BLaER1 treated with 17β-estradiol and CSF1 and Interleukin-3, amounts not matched to agents 10 nM and 100 nM (cell line): ENCODE measurements at regions not wholly inside any gene's neighbourhood (a gene's known extent, or its start where the extent isn't known, plus 50 kb on each side); places are given as distances from the start of the nearest gene placed in this dataset.

Experiments
- H3K27ac ChIP-seq, 11 experiments: shearing (Covaris generic); formaldehyde crosslinking; 2 replicates each; pipeline ENCODE4 v1.8.1; 2022
- H3K27me3 ChIP-seq, 11 experiments: shearing (Covaris generic); formaldehyde crosslinking; 2 replicates each; pipeline ENCODE4 v1.8.1; 2022
- H3K36me3 ChIP-seq, 11 experiments: shearing (Covaris generic); formaldehyde crosslinking; 2 replicates each; pipeline ENCODE4 v1.8.1; 2022
- H3K4me1 ChIP-seq, 10 experiments: shearing (Covaris generic); formaldehyde crosslinking; 2 replicates each; pipeline ENCODE4 v1.8.1; 2022
- H3K4me2 ChIP-seq, 11 experiments: shearing (Covaris generic); formaldehyde crosslinking; 2 replicates each; pipeline ENCODE4 v1.8.1; 2022
- H3K4me3 ChIP-seq, 10 experiments: shearing (Covaris generic); formaldehyde crosslinking; 2 replicates each; pipeline ENCODE4 v1.8.1; 2022
- H3K9ac ChIP-seq, 11 experiments: shearing (Covaris generic); formaldehyde crosslinking; 2 replicates each; pipeline ENCODE4 v1.8.1; 2022
- H3K9me3 ChIP-seq, 11 experiments: shearing (Covaris generic); formaldehyde crosslinking; replicated peaks in 1 of 11; 2 replicates each; pipeline ENCODE4 v1.8.1; 2022
- H4K20me1 ChIP-seq, 11 experiments: shearing (Covaris generic); formaldehyde crosslinking; 2 replicates each; pipeline ENCODE4 v1.8.1; 2022
- Cebpa-rat ChIP-seq, 11 experiments: shearing (Covaris generic); IDR thresholded peaks; 2 replicates each; pipeline ENCODE4 v1.8.1; 2022

- TF ChIP-seq Cebpa-rat (IDR thresholded peaks at IDR 0.05): no peak
- Histone ChIP-seq H4K20me1 (no peaks in the 10 kb centered on the region), H3K4me1 (no peaks in the 10 kb centered on the region), H3K9ac (no peak overlapping the region), H3K4me2 (no peak overlapping the region), H3K27me3 (no peaks in the 10 kb centered on the region), H3K9me3 (peaks cover 0 to 20% (median 8%) of the 10 kb centered on the region in 11 experiments; a peak in 11 of 22 replicates), H3K36me3 (no peaks in the 10 kb centered on the region), H3K4me3 (no peak overlapping the region), H3K27ac (no peak overlapping the region)
Observed at GRCh38 chr5:3522491-3522890, 73.1 kb upstream of the IRX1 start.

- Histone ChIP-seq H3K4me2 (no peak overlapping the region), H3K27ac (no peak overlapping the region), H3K4me1 (no peaks in the 10 kb centered on the region), H3K4me3 (no peak overlapping the region), H3K9me3 (0 out of 22 replicates have a peak, but pooled peaks cover 0 to 1% (median 0%) of the 10 kb centered on the region in 11 experiments), H3K36me3 (no peaks in the 10 kb centered on the region), H3K27me3 (no peaks in the 10 kb centered on the region), H4K20me1 (no peaks in the 10 kb centered on the region), H3K9ac (no peak overlapping the region)
- no peak for TF ChIP-seq Cebpa-rat (IDR thresholded peaks at IDR 0.05)
Observed at GRCh38 chr5:3518576-3518975, 77.1 kb upstream of the IRX1 start.

GRCh38 chr5:3518051-3518450 lies 77.6 kb upstream of the IRX1 start:
- Histone ChIP-seq H3K4me3 (no peak overlapping the region), H3K4me1 (no peaks in the 10 kb centered on the region), H3K36me3 (no peaks in the 10 kb centered on the region), H3K4me2 (no peak overlapping the region), H4K20me1 (no peaks in the 10 kb centered on the region), H3K9me3 (no peaks in the 10 kb centered on the region), H3K27me3 (no peaks in the 10 kb centered on the region), H3K9ac (no peak overlapping the region), H3K27ac (no peak overlapping the region)
- no peak for TF ChIP-seq Cebpa-rat (IDR thresholded peaks at IDR 0.05)

GRCh38 chr5:3517348-3517747 lies 78.3 kb upstream of the IRX1 start:
- Histone ChIP-seq H3K4me1 (no peaks in the 10 kb centered on the region), H3K36me3 (no peaks in the 10 kb centered on the region), H3K27ac (no peak overlapping the region), H3K9me3 (no peaks in the 10 kb centered on the region), H3K4me3 (no peak overlapping the region), H3K9ac (no peak overlapping the region), H3K4me2 (0 out of 22 replicates have a peak overlapping the region, but pooled peaks of 1 of the 11 experiments have one; percentile 11), H3K27me3 (no peaks in the 10 kb centered on the region), H4K20me1 (no peaks in the 10 kb centered on the region)
- TF ChIP-seq Cebpa-rat (IDR thresholded peaks at IDR 0.05): no peak

GRCh38 chr5:3512361-3513095 lies 83.1 kb upstream of the IRX1 start:
- no peaks in the 10 kb centered on the region for H3K36me3 ChIP-seq
- no peak overlapping the region for H3K9ac ChIP-seq
- TF ChIP-seq Cebpa-rat (IDR thresholded peaks at IDR 0.05): no peak
- H3K4me2 ChIP-seq: no peak overlapping the region
- no peaks in the 10 kb centered on the region for H3K27me3 ChIP-seq
- no peak overlapping the region for H3K27ac ChIP-seq
- H4K20me1 ChIP-seq: no peaks in the 10 kb centered on the region
- no peaks in the 10 kb centered on the region for H3K4me1 ChIP-seq
- H3K4me3 ChIP-seq: no peak overlapping the region
- peaks cover 8 to 17% (median 12%) of the 10 kb centered on the region in 11 experiments; a peak in 19 of 22 replicates for H3K9me3 ChIP-seq

GRCh38 chr5:3511934-3512333 lies 83.7 kb upstream of the IRX1 start:
- TF ChIP-seq Cebpa-rat (IDR thresholded peaks at IDR 0.05): no peak
- H3K9me3 ChIP-seq: peaks cover 8 to 17% (median 12%) of the 10 kb centered on the region in 11 experiments; a peak in 19 of 22 replicates

GRCh38 chr5:3511519-3511918 lies 84.1 kb upstream of the IRX1 start:
- no peak for TF ChIP-seq Cebpa-rat (IDR thresholded peaks at IDR 0.05)
- H3K9ac ChIP-seq: no peak overlapping the region
- no peaks in the 10 kb centered on the region for H3K27me3 ChIP-seq
- no peaks in the 10 kb centered on the region for H3K36me3 ChIP-seq
- peaks cover 8 to 17% (median 12%) of the 10 kb centered on the region in 11 experiments; a peak in 19 of 22 replicates for H3K9me3 ChIP-seq
- H4K20me1 ChIP-seq: no peaks in the 10 kb centered on the region
- no peak overlapping the region for H3K4me2 ChIP-seq
- no peak overlapping the region for H3K4me3 ChIP-seq
- H3K4me1 ChIP-seq: no peaks in the 10 kb centered on the region
- H3K27ac ChIP-seq: no peak overlapping the region

More at GRCh38 chr5:3511934-3512333, 83.7 kb upstream of the IRX1 start:
- Histone ChIP-seq H3K27ac (no peak overlapping the region), H3K9ac (no peak overlapping the region), H3K27me3 (no peaks in the 10 kb centered on the region), H3K36me3 (no peaks in the 10 kb centered on the region), H3K4me1 (no peaks in the 10 kb centered on the region), H3K4me3 (no peak overlapping the region), H3K4me2 (no peak overlapping the region), H4K20me1 (no peaks in the 10 kb centered on the region)

DNA sequence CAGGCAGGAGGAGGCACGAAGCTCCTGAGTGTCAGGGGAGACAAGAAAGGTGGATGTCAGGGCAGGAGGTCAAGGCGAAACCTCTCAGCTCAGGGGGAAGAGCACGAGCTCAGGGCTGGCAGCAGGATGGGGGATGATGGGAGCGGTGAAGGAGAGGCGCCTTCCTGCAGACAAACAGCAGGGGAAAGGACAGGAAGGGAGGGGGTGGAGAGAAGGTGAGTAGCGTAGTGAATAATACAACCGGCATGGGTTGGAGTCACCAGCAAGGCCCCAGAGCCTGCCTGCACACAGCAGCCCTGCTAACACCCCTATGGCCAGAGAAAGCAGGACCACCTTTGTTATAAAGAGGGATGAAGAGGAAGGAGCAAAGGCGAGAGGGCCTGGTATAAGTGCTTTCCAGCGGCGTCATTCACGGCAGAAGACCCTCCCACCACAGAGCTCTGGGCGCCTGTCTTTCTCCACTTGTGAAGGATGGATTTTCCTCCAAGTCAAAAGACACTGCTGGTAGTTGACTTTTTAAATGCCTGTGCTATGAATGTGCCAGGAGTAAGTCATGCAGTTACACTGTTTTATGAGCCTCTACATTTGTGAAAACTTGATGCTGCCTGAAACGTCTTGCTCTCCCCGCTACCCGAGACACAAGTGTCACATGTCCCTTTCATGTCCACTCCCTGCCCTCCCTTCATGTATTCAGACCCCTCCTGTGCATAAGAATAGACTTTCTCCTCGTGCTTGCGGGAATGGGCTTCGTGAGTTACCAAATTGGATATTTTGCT lies 84.8 kb upstream of the IRX1 start:
- Histone ChIP-seq H3K4me3 (no peak overlapping the region), H3K4me1 (no peaks in the 10 kb centered on the region), H3K9ac (no peak overlapping the region), H3K4me2 (no peak overlapping the region), H3K36me3 (no peaks in the 10 kb centered on the region), H3K9me3 (peaks cover 8 to 17% (median 12%) of the 10 kb centered on the region in 11 experiments; a peak in 19 of 22 replicates), H4K20me1 (no peaks in the 10 kb centered on the region), H3K27me3 (no peaks in the 10 kb centered on the region), H3K27ac (no peak overlapping the region)
- TF ChIP-seq Cebpa-rat (IDR thresholded peaks at IDR 0.05): no peak

DNA sequence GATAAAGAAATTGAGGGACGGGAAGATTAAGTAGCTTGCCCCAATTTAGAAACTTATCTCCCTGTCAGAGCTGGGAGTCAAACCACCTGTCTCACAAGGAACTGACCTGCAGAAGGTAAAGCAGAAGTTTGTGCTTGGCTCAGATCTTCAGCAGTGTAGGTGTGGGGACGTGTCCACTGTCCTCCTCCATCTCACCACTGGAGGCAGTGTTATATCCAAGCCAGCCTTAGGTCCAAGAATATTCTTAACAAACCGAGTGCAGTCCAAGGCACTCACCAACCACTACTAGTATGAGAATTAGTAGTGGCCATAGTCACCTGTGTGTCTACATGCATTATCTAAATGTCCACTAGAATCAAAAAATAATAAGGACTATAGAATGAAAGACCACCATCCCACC lies 86.3 kb upstream of the IRX1 start:
- no peak for TF ChIP-seq Cebpa-rat (IDR thresholded peaks at IDR 0.05)
- Histone ChIP-seq H3K36me3 (no peaks in the 10 kb centered on the region), H3K4me3 (no peak overlapping the region), H3K9ac (no peak overlapping the region), H3K27me3 (no peaks in the 10 kb centered on the region), H3K4me2 (no peak overlapping the region), H3K9me3 (peaks cover 8 to 17% (median 12%) of the 10 kb centered on the region in 11 experiments; a peak in 19 of 22 replicates), H3K4me1 (no peaks in the 10 kb centered on the region), H4K20me1 (no peaks in the 10 kb centered on the region), H3K27ac (no peak overlapping the region)
